ENCODE measurements at regions not wholly inside any gene's neighbourhood (a gene's known extent, or its start where the extent isn't known, plus 50 kb on each side); places are given as distances from the start of the nearest gene placed in this dataset.

DNA sequence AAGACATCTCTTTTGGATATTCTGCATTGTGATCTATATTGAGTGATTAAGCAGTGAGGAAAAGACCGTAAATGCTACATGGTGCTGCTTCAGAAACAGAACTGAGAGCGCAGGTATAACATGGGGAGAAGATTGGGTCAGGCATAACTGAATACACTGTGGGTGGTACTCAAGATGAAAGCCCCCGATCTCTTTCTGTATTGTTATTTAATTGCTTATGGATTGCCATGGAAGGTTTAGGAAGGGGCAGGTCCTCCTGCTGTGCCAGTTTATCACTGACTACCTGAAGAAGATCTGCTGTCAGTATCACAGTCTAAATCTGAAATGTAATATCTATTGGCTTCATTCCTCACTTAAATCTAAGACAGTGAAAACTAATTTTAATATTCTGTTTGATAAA, 1568.7 kb upstream of the CELF4 start:
- TF ChIP-seq, protein P1, sequence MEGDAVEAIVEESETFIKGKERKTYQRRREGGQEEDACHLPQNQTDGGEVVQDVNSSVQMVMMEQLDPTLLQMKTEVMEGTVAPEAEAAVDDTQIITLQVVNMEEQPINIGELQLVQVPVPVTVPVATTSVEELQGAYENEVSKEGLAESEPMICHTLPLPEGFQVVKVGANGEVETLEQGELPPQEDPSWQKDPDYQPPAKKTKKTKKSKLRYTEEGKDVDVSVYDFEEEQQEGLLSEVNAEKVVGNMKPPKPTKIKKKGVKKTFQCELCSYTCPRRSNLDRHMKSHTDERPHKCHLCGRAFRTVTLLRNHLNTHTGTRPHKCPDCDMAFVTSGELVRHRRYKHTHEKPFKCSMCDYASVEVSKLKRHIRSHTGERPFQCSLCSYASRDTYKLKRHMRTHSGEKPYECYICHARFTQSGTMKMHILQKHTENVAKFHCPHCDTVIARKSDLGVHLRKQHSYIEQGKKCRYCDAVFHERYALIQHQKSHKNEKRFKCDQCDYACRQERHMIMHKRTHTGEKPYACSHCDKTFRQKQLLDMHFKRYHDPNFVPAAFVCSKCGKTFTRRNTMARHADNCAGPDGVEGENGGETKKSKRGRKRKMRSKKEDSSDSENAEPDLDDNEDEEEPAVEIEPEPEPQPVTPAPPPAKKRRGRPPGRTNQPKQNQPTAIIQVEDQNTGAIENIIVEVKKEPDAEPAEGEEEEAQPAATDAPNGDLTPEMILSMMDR (IDR thresholded peaks at IDR 0.05), result no peak
- TF ChIP-seq POLR2A (IDR thresholded peaks at IDR 0.05), result no peak
